RWPE2 (cell line): ENCODE measurements at regions not wholly inside any gene's neighbourhood (a gene's known extent, or its start where the extent isn't known, plus 50 kb on each side); places are given as distances from the start of the nearest gene placed in this dataset.

Source experiments
- ATAC-seq: fragments of 200-7000 bp; cut with Tn5 transposase; 3 replicates; pipeline ENCODE4 v1.9.1; 2021; ENCODE audit warnings: low read depth
- DNase-seq: peaks from one replicate; pipeline ENCODE4 v3.0.0-alpha.2; 2020; ENCODE audit warnings: low spot score
- H3K27ac ChIP-seq: fragments of 450-650 bp; 2 replicates; pipeline ENCODE4 v1.5.1; 2017; ENCODE audit warnings: mild to moderate bottlenecking; ENCODE audit not compliant: poor library complexity, severe bottlenecking
- H3K27me3 ChIP-seq: fragments of 250-450 bp; sonication (Bioruptor Pico); 2 replicates; pipeline ENCODE4 v1.5.1; 2021; ENCODE audit warnings: mild to moderate bottlenecking, moderate library complexity; ENCODE audit not compliant: insufficient read depth, poor library complexity, severe bottlenecking
- H3K36me3 ChIP-seq: fragments of 250-450 bp; sonication (Bioruptor Pico); 2 replicates; pipeline ENCODE4 v1.5.1; 2020; ENCODE audit warnings: low read depth, mild to moderate bottlenecking, moderate library complexity
- H3K4me1 ChIP-seq: fragments of 250-450 bp; sonication (Bioruptor Pico); 2 replicates; pipeline ENCODE4 v1.5.1; 2021; ENCODE audit warnings: mild to moderate bottlenecking, moderate library complexity; ENCODE audit not compliant: insufficient read depth, poor library complexity, severe bottlenecking
- H3K4me3 ChIP-seq: fragments of 250-450 bp; sonication (Bioruptor Pico); 2 replicates; pipeline ENCODE4 v1.5.1; 2021; ENCODE audit warnings: mild to moderate bottlenecking, moderate library complexity; ENCODE audit not compliant: severe bottlenecking
- H3K9me3 ChIP-seq: fragments of 250-450 bp; sonication (Bioruptor Pico); 2 replicates; pipeline ENCODE4 v1.5.1; 2021; ENCODE audit warnings: mild to moderate bottlenecking, moderate library complexity; ENCODE audit not compliant: severe bottlenecking
- CTCF ChIP-seq: fragments of 450-650 bp; IDR thresholded peaks from one replicate; pipeline ENCODE4 v1.5.1; 2017; ENCODE audit warnings: mild to moderate bottlenecking, moderate library complexity; ENCODE audit not compliant: poor library complexity, severe bottlenecking

DNA sequence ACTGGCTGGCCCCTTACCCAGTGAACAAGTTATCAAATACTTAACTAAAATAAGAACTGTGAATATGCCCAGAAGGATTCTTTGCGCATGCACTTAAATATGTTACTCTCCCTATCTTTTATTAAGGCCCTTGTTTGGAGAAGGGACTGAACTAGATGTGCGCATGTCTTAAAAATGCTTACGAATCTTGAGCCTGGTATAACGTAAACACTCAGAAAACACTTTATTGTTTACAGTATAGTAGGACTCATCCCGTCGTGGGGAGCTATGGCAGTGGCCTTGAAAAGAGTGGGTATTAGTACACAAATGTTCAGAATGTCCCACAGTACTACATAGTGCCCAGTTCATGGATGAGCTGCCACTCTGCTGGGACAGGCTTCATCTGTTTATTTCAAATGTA, 75.9 kb upstream of the MAP4K3 start:
- Histone ChIP-seq H3K27ac (peak overlapping the region; percentile 21), H3K4me1 (peaks cover 10% of the 10 kb centered on the region), H3K4me3 (no peak overlapping the region), H3K9me3 (no peaks in the 10 kb centered on the region), H3K36me3 (no peaks in the 10 kb centered on the region), H3K27me3 (no peaks in the 10 kb centered on the region)
- ATAC-seq (no peak), DNase-seq (no peak)
- no peak for TF ChIP-seq CTCF

- ATAC-seq = peak; percentile 95
- Histone ChIP-seq H3K27me3 (no peaks in the 10 kb centered on the region), H3K4me1 (peaks cover 10% of the 10 kb centered on the region), H3K9me3 (no peaks in the 10 kb centered on the region), H3K36me3 (no peaks in the 10 kb centered on the region), H3K27ac (peak overlapping the region; percentile 21), H3K4me3 (no peak overlapping the region)
- TF ChIP-seq CTCF = peak; percentile 86
- peak; percentile 67 for DNase-seq
These were observed 76.6 kb upstream of the MAP4K3 start for GRCh38 chr2:39513641-39514094.

DNA sequence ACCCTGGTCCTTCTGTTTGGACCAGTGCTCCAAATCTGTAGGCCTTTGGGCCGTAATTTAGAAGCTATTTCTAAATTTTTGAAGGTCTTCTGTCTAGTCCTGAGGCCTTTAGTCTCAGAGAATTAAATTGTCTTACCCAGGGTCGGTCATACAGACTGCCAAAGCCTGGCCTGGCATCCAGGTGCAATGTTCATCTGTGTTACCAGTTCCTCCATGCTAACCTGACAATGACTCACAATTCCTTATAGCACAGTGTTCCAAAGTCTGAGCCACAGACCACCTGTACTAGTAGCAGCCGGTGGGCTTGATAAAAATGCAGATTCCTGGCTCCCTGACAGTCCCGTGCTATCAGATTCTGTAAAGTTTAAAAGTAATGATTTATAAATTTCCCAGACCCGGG, 77.7 kb upstream of the MAP4K3 start:
- H3K4me1 ChIP-seq = peaks cover 10% of the 10 kb centered on the region
- no peak overlapping the region for H3K4me3 ChIP-seq
- no peaks in the 10 kb centered on the region for H3K27me3 ChIP-seq
- H3K36me3 ChIP-seq = no peaks in the 10 kb centered on the region
- DNase-seq (no peak), ATAC-seq (no peak)
- H3K27ac ChIP-seq = no peak overlapping the region
- no peak for TF ChIP-seq CTCF
- no peaks in the 10 kb centered on the region for H3K9me3 ChIP-seq

DNA sequence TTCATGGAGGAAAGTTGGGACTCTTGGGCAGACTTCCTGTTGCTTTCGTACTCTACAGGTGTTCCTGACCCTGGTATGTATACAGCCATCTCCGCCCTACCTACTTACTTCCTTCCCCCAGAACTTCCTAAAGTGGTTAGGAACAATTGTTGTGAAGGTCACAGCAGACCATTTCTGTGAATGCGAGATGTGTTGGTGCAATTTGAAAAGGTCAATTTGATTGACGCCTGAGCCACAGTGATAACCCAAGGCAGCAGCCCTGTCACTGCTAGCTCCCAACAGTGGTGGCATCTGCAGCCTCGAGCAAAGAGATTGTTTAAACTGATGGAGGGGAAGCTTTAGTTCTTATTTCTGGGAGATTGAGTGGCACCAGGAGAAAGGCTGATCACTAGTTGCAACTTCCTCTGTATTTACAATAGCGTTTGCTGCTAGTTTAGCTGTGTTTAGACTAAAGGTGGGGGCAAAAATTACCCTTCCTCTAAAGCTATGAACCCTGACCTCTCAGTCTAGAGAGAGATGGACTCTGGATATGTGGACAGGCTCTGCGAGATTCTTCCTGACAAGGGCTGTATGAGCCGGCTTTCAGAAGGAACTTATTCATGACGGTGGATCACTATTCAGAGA, 78.3 kb upstream of the MAP4K3 start:
- Histone ChIP-seq H3K4me3 (no peak overlapping the region), H3K4me1 (peaks cover 10% of the 10 kb centered on the region), H3K27ac (no peak overlapping the region), H3K9me3 (no peaks in the 10 kb centered on the region), H3K27me3 (no peaks in the 10 kb centered on the region), H3K36me3 (no peaks in the 10 kb centered on the region)
- no peak for DNase-seq
- no peak for TF ChIP-seq CTCF
- no peak for ATAC-seq

GRCh38 chr2:39515897-39516346, 78.8 kb upstream of the MAP4K3 start:
- no peak for ATAC-seq
- no peaks in the 10 kb centered on the region for H3K36me3 ChIP-seq
- H3K4me1 ChIP-seq = peaks cover 10% of the 10 kb centered on the region
- no peak for DNase-seq
- no peak overlapping the region for H3K4me3 ChIP-seq
- TF ChIP-seq CTCF = no peak
- H3K9me3 ChIP-seq = no peaks in the 10 kb centered on the region
- H3K27me3 ChIP-seq = no peaks in the 10 kb centered on the region
- no peak overlapping the region for H3K27ac ChIP-seq
